ENCODE measurements at regions not wholly inside any gene's neighbourhood (a gene's known extent, or its start where the extent isn't known, plus 50 kb on each side); places are given as distances from the start of the nearest gene placed in this dataset.
"Not testable (repeated sequence)": the region's sequence is repeated elsewhere in the genome, so short reads cannot be mapped to it uniquely, and the experiment has no call there.

GRCh38 chr15:66865622-66866611 is 163.9 kb downstream of the SMAD6 start:
- peak; percentile 59 for DNase-seq (ENCODE audit: low spot score)
- TF ChIP-seq CTCF (IDR thresholded peaks at IDR 0.05; ENCODE audit: extremely low read depth, missing control alignments) = no peak

- no peak for TF ChIP-seq CTCF (IDR thresholded peaks at IDR 0.05; ENCODE audit: extremely low read depth, missing control alignments)
- DNase-seq (ENCODE audit: low spot score) = no peak
These were observed 164.6 kb downstream of the SMAD6 start for GRCh38 chr15:66866656-66867055.

GRCh38 chr15:66868918-66869317 is 166.9 kb downstream of the SMAD6 start:
- TF ChIP-seq CTCF (IDR thresholded peaks at IDR 0.05; ENCODE audit: extremely low read depth, missing control alignments) = no peak

DNA sequence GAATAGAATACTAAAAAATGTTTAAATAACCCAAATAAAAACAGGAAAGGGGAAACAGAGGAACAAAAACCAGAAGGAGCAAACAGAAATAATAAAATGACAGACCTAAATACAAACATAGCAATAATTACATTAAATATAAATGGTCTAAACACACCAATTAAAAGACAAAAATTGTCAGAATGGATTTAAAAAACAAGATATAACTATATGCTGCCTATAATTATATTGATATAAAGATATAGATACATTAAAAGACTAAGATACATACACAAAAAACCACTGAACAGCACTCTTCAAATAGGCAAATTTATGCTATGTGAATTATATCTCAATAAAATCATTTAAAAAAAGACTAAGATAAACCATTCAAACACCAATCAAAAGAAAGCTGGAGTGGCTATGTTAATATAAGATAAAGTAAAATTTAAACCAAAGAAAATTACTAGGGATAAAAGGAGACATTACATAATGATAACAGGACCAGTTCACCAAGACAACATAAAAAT is 168.9 kb downstream of the SMAD6 start:
- TF ChIP-seq CTCF (IDR thresholded peaks at IDR 0.05; ENCODE audit: extremely low read depth, missing control alignments) = no peak

More at GRCh38 chr15:66868918-66869317, 166.9 kb downstream of the SMAD6 start:
- DNase-seq (ENCODE audit: low spot score) = no peak

DNA sequence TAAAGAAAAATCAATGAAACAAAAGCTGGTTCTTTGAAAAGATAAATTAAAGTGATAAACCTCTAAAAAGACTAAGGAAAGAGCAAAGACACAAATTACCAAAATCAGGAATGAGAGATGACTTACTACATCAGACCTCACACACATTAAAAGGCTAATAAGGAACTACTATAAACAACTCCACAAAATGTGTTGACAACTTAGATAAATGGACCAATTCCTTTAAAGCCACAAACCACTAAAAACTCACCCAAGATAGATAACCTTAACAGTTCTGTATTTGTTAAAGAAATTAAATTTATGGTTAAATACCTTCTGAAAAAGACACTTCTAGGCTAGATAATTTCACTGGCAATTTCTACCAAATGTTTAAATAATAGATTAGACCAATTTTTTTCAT is 170.4 kb downstream of the SMAD6 start:
- TF ChIP-seq CTCF (IDR thresholded peaks at IDR 0.05; ENCODE audit: extremely low read depth, missing control alignments) = no peak
- DNase-seq (ENCODE audit: low spot score) = no peak

More for the DNA sequence above, 168.9 kb downstream of the SMAD6 start:
- no peak for DNase-seq (ENCODE audit: low spot score)

GRCh38 chr15:66873331-66873730 is 171.3 kb downstream of the SMAD6 start:
- DNase-seq (ENCODE audit: low spot score) = not testable (repeated sequence)

DNA sequence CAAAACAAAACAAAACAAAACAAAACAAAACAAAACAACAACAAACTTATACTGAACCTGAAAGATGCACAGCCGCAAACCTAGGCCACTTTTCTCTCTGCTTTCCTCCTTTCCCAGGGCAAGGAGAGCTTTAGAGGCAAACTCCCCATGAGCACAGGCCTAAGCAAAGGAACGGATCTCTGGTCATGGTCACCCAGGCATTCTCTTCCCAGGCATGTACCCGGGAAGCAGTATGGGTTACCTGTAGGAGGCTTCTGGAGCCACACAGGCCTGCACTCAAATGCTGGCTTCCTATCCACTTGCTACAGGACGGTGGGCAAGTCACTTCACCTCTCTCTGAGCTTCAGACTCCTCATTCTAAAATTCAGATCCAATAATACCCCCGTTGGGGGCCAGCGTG is 171.8 kb downstream of the SMAD6 start:
- no peak for DNase-seq (ENCODE audit: low spot score)
- no peak for TF ChIP-seq CTCF (IDR thresholded peaks at IDR 0.05; ENCODE audit: extremely low read depth, missing control alignments)

Measured in GM20000 (cell line).